CD4-positive, alpha-beta memory T cell (primary cell): ENCODE measurements at regions not wholly inside any gene's neighbourhood (a gene's known extent, or its start where the extent isn't known, plus 50 kb on each side); places are given as distances from the start of the nearest gene placed in this dataset.

Source experiments
- CTCF ChIA-PET: fragments of 350-600 bp; sonication (Branson Sonifier 250); formaldehyde crosslinking; loops from one replicate; lab custom pipeline; 2021; ENCODE audit warnings: inconsistent platforms; ENCODE audit not compliant: partially characterized antibody; lab: Charles Lee
- POLR2A ChIA-PET: fragments of 350-600 bp; sonication (Branson Sonifier 250); formaldehyde crosslinking; loops from one replicate; lab custom pipeline; 2021; ENCODE audit not compliant: partially characterized antibody; lab: Charles Lee
- DNase-seq, 5 donors: peaks; one replicate each; pipeline versions ENCODE4 v3.0.0 to v3.0.0-alpha.2; 2020 to 2022; ENCODE audit warnings: mixed read lengths in 1 of 5
- H3K27ac ChIP-seq: one replicate; pipeline ENCODE4 v1.7.0; 2013; ENCODE audit warnings: low read depth, low read length
- H3K27me3 ChIP-seq: 2 replicates; pipeline ENCODE4 v1.7.0; 2013; ENCODE audit warnings: mild to moderate bottlenecking, low read length, moderate library complexity; ENCODE audit not compliant: insufficient read depth
- H3K36me3 ChIP-seq: 2 replicates; pipeline ENCODE4 v1.7.0; 2013; ENCODE audit warnings: mild to moderate bottlenecking, low read length, moderate library complexity; ENCODE audit not compliant: insufficient read depth
- H3K4me1 ChIP-seq: 2 replicates; pipeline ENCODE4 v1.7.0; 2013; ENCODE audit warnings: mild to moderate bottlenecking, low read length, moderate library complexity; ENCODE audit not compliant: insufficient read depth
- H3K4me3 ChIP-seq, 2 donors: one replicate each; pipeline ENCODE4 v1.7.0; 2013; ENCODE audit warnings: low read length in 2 of 2, mild to moderate bottlenecking in 1 of 2
- H3K9me3 ChIP-seq, 2 donors: one replicate each; pipeline ENCODE4 v1.7.0; 2013; ENCODE audit warnings: low read length in 2 of 2, control low read depth in 1 of 2; ENCODE audit not compliant: control insufficient read depth in 1 of 2
- H3K27ac Mint-ChIP-seq, 7 donors: one replicate each; pipeline ENCODE4 v1.8.0; 2020 to 2021; ENCODE audit warnings: mixed read lengths in 7 of 7, mild to moderate bottlenecking in 6 of 7, inconsistent platforms in 3 of 7, moderate library complexity in 3 of 7
- H3K27me3 Mint-ChIP-seq, 2 donors: one replicate each; pipeline ENCODE4 v1.8.0; 2020 to 2021; ENCODE audit warnings: mixed read lengths in 2 of 2
- H3K36me3 Mint-ChIP-seq, 2 donors: one replicate each; pipeline ENCODE4 v1.8.0; 2020 to 2021; ENCODE audit warnings: mixed read lengths in 2 of 2, inconsistent platforms in 1 of 2, mild to moderate bottlenecking in 1 of 2
- H3K4me1 Mint-ChIP-seq, 4 donors: one replicate each; pipeline ENCODE4 v1.8.0; 2020 to 2021; ENCODE audit warnings: mixed read lengths in 4 of 4, mild to moderate bottlenecking in 1 of 4
- H3K4me3 Mint-ChIP-seq, 8 donors: one replicate each; pipeline ENCODE4 v1.8.0; 2020 to 2021; ENCODE audit warnings: mixed read lengths in 8 of 8, mild to moderate bottlenecking in 7 of 8, moderate library complexity in 6 of 8, inconsistent platforms in 3 of 8
- H3K9me3 Mint-ChIP-seq, 8 donors: one replicate each; pipeline ENCODE4 v1.8.0; 2020 to 2021; ENCODE audit warnings: mixed read lengths in 8 of 8, mild to moderate bottlenecking in 5 of 8, inconsistent platforms in 3 of 8, moderate library complexity in 1 of 8
- intact Hi-C: fragments of 100-400 bp; cut with micrococcal nuclease; formaldehyde crosslinking; loops from one replicate; pipeline ENCODE4 v1.15.1; 2023

- CTCF ChIA-PET = no interaction called here
- Histone ChIP-seq H3K27ac (no peak overlapping the region), H3K36me3 (no peaks in the 10 kb centered on the region), H3K4me1 (no peaks in the 10 kb centered on the region), H3K27me3 (no peaks in the 10 kb centered on the region), H3K4me3 (no peak overlapping the region), H3K9me3 (no peaks in the 10 kb centered on the region)
- POLR2A ChIA-PET = no interaction called here
- Mint-ChIP-seq H3K27me3 (no peaks in the 10 kb centered on the region), H3K4me1 (no peaks in the 10 kb centered on the region), H3K9me3 (peaks cover 0 to 3% (median 0%) of the 10 kb centered on the region in 8 donors), H3K4me3 (no peak overlapping the region), H3K36me3 (no peaks in the 10 kb centered on the region), H3K27ac (no peak overlapping the region)
- intact Hi-C loops = no loop called here
- DNase-seq = no peak
Measured at GRCh38 chr3:107106907-107107306, 270.3 kb upstream of the CCDC54 start.

- Mint-ChIP-seq H3K27me3 (peaks cover 0 to 4% of the 10 kb centered on the region in 2 donors), H3K4me1 (no peaks in the 10 kb centered on the region), H3K9me3 (peaks cover 0 to 2% (median 0%) of the 10 kb centered on the region in 8 donors), H3K27ac (no peak overlapping the region), H3K4me3 (no peak overlapping the region), H3K36me3 (no peaks in the 10 kb centered on the region)
- H3K27me3 ChIP-seq = no peaks in the 10 kb centered on the region
- no peak overlapping the region for H3K27ac ChIP-seq
- no peak for DNase-seq
- no peak overlapping the region for H3K4me3 ChIP-seq
- H3K9me3 ChIP-seq = no peaks in the 10 kb centered on the region
- H3K4me1 ChIP-seq = no peaks in the 10 kb centered on the region
- no peaks in the 10 kb centered on the region for H3K36me3 ChIP-seq
- CTCF ChIA-PET = no interaction called here
- intact Hi-C loops = no loop called here
- POLR2A ChIA-PET = no interaction called here
Measured at GRCh38 chr3:107110596-107111305, 266.5 kb upstream of the CCDC54 start.

- intact Hi-C loops = no loop called here
- Mint-ChIP-seq H3K4me1 (no peaks in the 10 kb centered on the region), H3K27me3 (peaks cover 0 to 4% of the 10 kb centered on the region in 2 donors), H3K27ac (no peak overlapping the region), H3K36me3 (no peaks in the 10 kb centered on the region), H3K9me3 (peaks cover 0 to 2% (median 0%) of the 10 kb centered on the region in 8 donors), H3K4me3 (no peak overlapping the region)
- DNase-seq = no peak
- Histone ChIP-seq H3K27ac (no peak overlapping the region), H3K27me3 (no peaks in the 10 kb centered on the region), H3K9me3 (no peaks in the 10 kb centered on the region), H3K4me3 (no peak overlapping the region), H3K36me3 (no peaks in the 10 kb centered on the region), H3K4me1 (no peaks in the 10 kb centered on the region)
- POLR2A ChIA-PET = no interaction called here
- CTCF ChIA-PET = no interaction called here
Measured at GRCh38 chr3:107111872-107112271, 265.4 kb upstream of the CCDC54 start.

GRCh38 chr3:107112356-107112755 lies 264.9 kb upstream of the CCDC54 start:
- H3K4me3 Mint-ChIP-seq = no peak overlapping the region
- intact Hi-C loops = no loop called here

GRCh38 chr3:107116251-107116650 lies 261.0 kb upstream of the CCDC54 start:
- ChIA-PET CTCF (no interaction called here), POLR2A (no interaction called here)
- Histone ChIP-seq H3K36me3 (no peaks in the 10 kb centered on the region), H3K27me3 (no peaks in the 10 kb centered on the region), H3K9me3 (no peaks in the 10 kb centered on the region), H3K4me1 (no peaks in the 10 kb centered on the region), H3K27ac (no peak overlapping the region), H3K4me3 (no peak overlapping the region)
- no peak overlapping the region for H3K27ac Mint-ChIP-seq
- no peak for DNase-seq
- H3K27me3 Mint-ChIP-seq = peaks cover 6 to 8% of the 10 kb centered on the region in 2 donors
- no peaks in the 10 kb centered on the region for H3K36me3 Mint-ChIP-seq
- H3K4me3 Mint-ChIP-seq = no peak overlapping the region
- no peaks in the 10 kb centered on the region for H3K9me3 Mint-ChIP-seq
- intact Hi-C loops = no loop called here
- no peaks in the 10 kb centered on the region for H3K4me1 Mint-ChIP-seq

More at GRCh38 chr3:107112356-107112755, 264.9 kb upstream of the CCDC54 start:
- no peak overlapping the region for H3K4me3 ChIP-seq
- H3K36me3 ChIP-seq = no peaks in the 10 kb centered on the region
- no peaks in the 10 kb centered on the region for H3K36me3 Mint-ChIP-seq
- CTCF ChIA-PET = no interaction called here
- H3K4me1 ChIP-seq = no peaks in the 10 kb centered on the region
- no peaks in the 10 kb centered on the region for H3K27me3 ChIP-seq
- H3K27ac Mint-ChIP-seq = no peak overlapping the region
- H3K9me3 Mint-ChIP-seq = peaks cover 0 to 2% (median 0%) of the 10 kb centered on the region in 8 donors
- H3K27me3 Mint-ChIP-seq = peaks cover 4% of the 10 kb centered on the region in 2 donors
- POLR2A ChIA-PET = no interaction called here
- no peaks in the 10 kb centered on the region for H3K9me3 ChIP-seq
- H3K27ac ChIP-seq = no peak overlapping the region
- H3K4me1 Mint-ChIP-seq = no peaks in the 10 kb centered on the region
- no peak for DNase-seq

- Histone ChIP-seq H3K4me1 (no peaks in the 10 kb centered on the region), H3K27me3 (no peaks in the 10 kb centered on the region), H3K36me3 (no peaks in the 10 kb centered on the region), H3K4me3 (no peak overlapping the region), H3K27ac (no peak overlapping the region), H3K9me3 (no peaks in the 10 kb centered on the region)
- Mint-ChIP-seq H3K9me3 (no peaks in the 10 kb centered on the region), H3K27me3 (peaks cover 6 to 8% of the 10 kb centered on the region in 2 donors), H3K4me1 (no peaks in the 10 kb centered on the region), H3K27ac (no peak overlapping the region), H3K36me3 (no peaks in the 10 kb centered on the region), H3K4me3 (no peak overlapping the region)
- intact Hi-C loops = no loop called here
- POLR2A ChIA-PET = no interaction called here
- CTCF ChIA-PET = no interaction called here
- no peak for DNase-seq
Measured at GRCh38 chr3:107117156-107117555, 260.1 kb upstream of the CCDC54 start.

- peaks cover 6 to 8% of the 10 kb centered on the region in 2 donors for H3K27me3 Mint-ChIP-seq
- no peak overlapping the region for H3K27ac Mint-ChIP-seq
- DNase-seq = no peak
- H3K4me3 Mint-ChIP-seq = no peak overlapping the region
- POLR2A ChIA-PET = no interaction called here
- Histone ChIP-seq H3K36me3 (no peaks in the 10 kb centered on the region), H3K27me3 (no peaks in the 10 kb centered on the region), H3K4me1 (no peaks in the 10 kb centered on the region), H3K9me3 (no peaks in the 10 kb centered on the region), H3K4me3 (no peak overlapping the region), H3K27ac (no peak overlapping the region)
- H3K9me3 Mint-ChIP-seq = no peaks in the 10 kb centered on the region
- no peaks in the 10 kb centered on the region for H3K36me3 Mint-ChIP-seq
- no peaks in the 10 kb centered on the region for H3K4me1 Mint-ChIP-seq
- CTCF ChIA-PET = no interaction called here
- intact Hi-C loops = no loop called here
Measured at GRCh38 chr3:107117922-107118536, 259.2 kb upstream of the CCDC54 start.
